ENCODE measurements at regions not wholly inside any gene's neighbourhood (a gene's known extent, or its start where the extent isn't known, plus 50 kb on each side); places are given as distances from the start of the nearest gene placed in this dataset.

- H3K27me3 Mint-ChIP-seq: no peaks in the 10 kb centered on the region
- H3K9me3 Mint-ChIP-seq: peaks cover 0 to 30% (median 17%) of the 10 kb centered on the region in 9 donors
- H3K36me3 Mint-ChIP-seq: no peaks in the 10 kb centered on the region
- H3K4me3 Mint-ChIP-seq: no peak overlapping the region
- POLR2A ChIA-PET: no interaction called here
- no peak for DNase-seq
- no peaks in the 10 kb centered on the region for H3K4me1 Mint-ChIP-seq
- ATAC-seq: no peak
- no peak overlapping the region for H3K27ac Mint-ChIP-seq
These were observed 410.3 kb upstream of the ZWINT start for GRCh38 chr10:56771343-56771742.

- POLR2A ChIA-PET: no interaction called here
- Mint-ChIP-seq H3K9me3 (peaks cover 0 to 28% (median 15%) of the 10 kb centered on the region in 9 donors), H3K27ac (no peak overlapping the region), H3K4me1 (no peaks in the 10 kb centered on the region), H3K36me3 (no peaks in the 10 kb centered on the region), H3K4me3 (no peak overlapping the region), H3K27me3 (no peaks in the 10 kb centered on the region)
- DNase-seq (no peak), ATAC-seq (no peak)
These were observed 402.0 kb upstream of the ZWINT start for GRCh38 chr10:56763090-56763489.

- Mint-ChIP-seq H3K9me3 (peaks cover 0 to 10% (median 0%) of the 10 kb centered on the region in 9 donors), H3K4me1 (no peaks in the 10 kb centered on the region), H3K27me3 (no peaks in the 10 kb centered on the region), H3K27ac (no peak overlapping the region), H3K36me3 (no peaks in the 10 kb centered on the region), H3K4me3 (no peak overlapping the region)
- POLR2A ChIA-PET: no interaction called here
- ATAC-seq (no peak), DNase-seq (no peak)
These were observed 384.4 kb upstream of the ZWINT start for GRCh38 chr10:56745490-56745889.

GRCh38 chr10:56728349-56728748 is 367.3 kb upstream of the ZWINT start:
- no peaks in the 10 kb centered on the region for H3K36me3 Mint-ChIP-seq
- no peak overlapping the region for H3K27ac Mint-ChIP-seq
- DNase-seq: no peak
- POLR2A ChIA-PET: no interaction called here
- H3K27me3 Mint-ChIP-seq: no peaks in the 10 kb centered on the region
- no peaks in the 10 kb centered on the region for H3K4me1 Mint-ChIP-seq
- H3K9me3 Mint-ChIP-seq: peaks cover 3 to 30% (median 10%) of the 10 kb centered on the region in 9 donors
- no peak for ATAC-seq
- H3K4me3 Mint-ChIP-seq: no peak overlapping the region

- Mint-ChIP-seq H3K4me3 (no peak overlapping the region), H3K4me1 (no peaks in the 10 kb centered on the region), H3K36me3 (no peaks in the 10 kb centered on the region), H3K27ac (no peak overlapping the region), H3K9me3 (peaks cover 0 to 26% (median 9%) of the 10 kb centered on the region in 9 donors), H3K27me3 (no peaks in the 10 kb centered on the region)
- DNase-seq (no peak), ATAC-seq (no peak)
- POLR2A ChIA-PET: no interaction called here
These were observed 361.9 kb upstream of the ZWINT start for GRCh38 chr10:56722912-56723311.

- Mint-ChIP-seq H3K27me3 (no peaks in the 10 kb centered on the region), H3K9me3 (peaks cover 0 to 20% (median 9%) of the 10 kb centered on the region in 9 donors), H3K36me3 (no peaks in the 10 kb centered on the region), H3K27ac (no peak overlapping the region), H3K4me3 (no peak overlapping the region), H3K4me1 (no peaks in the 10 kb centered on the region)
- ATAC-seq (no peak), DNase-seq (no peak)
- POLR2A ChIA-PET: no interaction called here
These were observed 354.2 kb upstream of the ZWINT start for GRCh38 chr10:56715262-56715661.

GRCh38 chr10:56698506-56698905 is 337.4 kb upstream of the ZWINT start:
- Mint-ChIP-seq H3K9me3 (peaks cover 0 to 8% (median 2%) of the 10 kb centered on the region in 9 donors), H3K4me1 (no peaks in the 10 kb centered on the region)

GRCh38 chr10:56679578-56679977 is 318.5 kb upstream of the ZWINT start:
- DNase-seq (no peak), ATAC-seq (no peak)
- H3K27me3 Mint-ChIP-seq: no peaks in the 10 kb centered on the region
- H3K4me3 Mint-ChIP-seq: no peak overlapping the region
- no peaks in the 10 kb centered on the region for H3K4me1 Mint-ChIP-seq
- POLR2A ChIA-PET: no interaction called here
- H3K36me3 Mint-ChIP-seq: no peaks in the 10 kb centered on the region
- no peak overlapping the region for H3K27ac Mint-ChIP-seq
- peaks cover 0 to 19% (median 8%) of the 10 kb centered on the region in 9 donors for H3K9me3 Mint-ChIP-seq

More at GRCh38 chr10:56698506-56698905, 337.4 kb upstream of the ZWINT start:
- no peak overlapping the region for H3K4me3 Mint-ChIP-seq
- ATAC-seq: no peak
- no peaks in the 10 kb centered on the region for H3K27me3 Mint-ChIP-seq
- no peak for DNase-seq
- H3K36me3 Mint-ChIP-seq: no peaks in the 10 kb centered on the region
- H3K27ac Mint-ChIP-seq: no peak overlapping the region
- POLR2A ChIA-PET: no interaction called here

- no peak overlapping the region for H3K27ac Mint-ChIP-seq
- H3K27me3 Mint-ChIP-seq: no peaks in the 10 kb centered on the region
- H3K4me1 Mint-ChIP-seq: no peaks in the 10 kb centered on the region
- no peak overlapping the region for H3K4me3 Mint-ChIP-seq
- ATAC-seq (no peak), DNase-seq (no peak)
- POLR2A ChIA-PET: no interaction called here
- no peaks in the 10 kb centered on the region for H3K36me3 Mint-ChIP-seq
- peaks cover 0 to 18% (median 5%) of the 10 kb centered on the region in 9 donors for H3K9me3 Mint-ChIP-seq
These were observed 301.8 kb upstream of the ZWINT start for GRCh38 chr10:56662765-56663447.

- peaks cover 0 to 6% (median 0%) of the 10 kb centered on the region in 3 donors for H3K36me3 Mint-ChIP-seq
These were observed 292.2 kb upstream of the ZWINT start for GRCh38 chr10:56653289-56653688.

GRCh38 chr10:56646329-56647111 is 285.5 kb upstream of the ZWINT start:
- peaks cover 0 to 5% (median 0%) of the 10 kb centered on the region in 3 donors for H3K36me3 Mint-ChIP-seq
- peaks cover 0 to 4% (median 0%) of the 10 kb centered on the region in 5 donors for H3K27me3 Mint-ChIP-seq
- DNase-seq (no peak), ATAC-seq (no peak)
- H3K9me3 Mint-ChIP-seq: peaks cover 3 to 31% (median 23%) of the 10 kb centered on the region in 9 donors
- H3K4me1 Mint-ChIP-seq: no peaks in the 10 kb centered on the region
- POLR2A ChIA-PET: no interaction called here
- H3K4me3 Mint-ChIP-seq: no peak overlapping the region
- no peak overlapping the region for H3K27ac Mint-ChIP-seq

More at GRCh38 chr10:56653289-56653688, 292.2 kb upstream of the ZWINT start:
- Mint-ChIP-seq H3K4me1 (no peaks in the 10 kb centered on the region), H3K4me3 (no peak overlapping the region), H3K9me3 (peaks cover 5 to 27% (median 19%) of the 10 kb centered on the region in 9 donors), H3K27me3 (no peaks in the 10 kb centered on the region), H3K27ac (no peak overlapping the region)
- ATAC-seq: no peak
- POLR2A ChIA-PET: no interaction called here
- DNase-seq: no peak

- H3K27ac Mint-ChIP-seq: peak overlapping the region in 1 of 10 donors; percentile 3
- ATAC-seq (peak in 1 of 2 donors; percentile 35), DNase-seq (no peak)
- POLR2A ChIA-PET: no interaction called here
- H3K4me1 Mint-ChIP-seq: peaks cover 0 to 8% (median 0%) of the 10 kb centered on the region in 4 donors
- no peaks in the 10 kb centered on the region for H3K36me3 Mint-ChIP-seq
- no peaks in the 10 kb centered on the region for H3K27me3 Mint-ChIP-seq
- H3K4me3 Mint-ChIP-seq: no peak overlapping the region
- peaks cover 3 to 29% (median 11%) of the 10 kb centered on the region in 9 donors for H3K9me3 Mint-ChIP-seq
These were observed 272.9 kb upstream of the ZWINT start for GRCh38 chr10:56633876-56634452.

GRCh38 chr10:56632537-56632936 is 271.5 kb upstream of the ZWINT start:
- Mint-ChIP-seq H3K4me3 (no peak overlapping the region), H3K27me3 (no peaks in the 10 kb centered on the region), H3K4me1 (peaks cover 0 to 8% (median 0%) of the 10 kb centered on the region in 4 donors), H3K9me3 (peaks cover 5 to 28% (median 10%) of the 10 kb centered on the region in 9 donors), H3K36me3 (no peaks in the 10 kb centered on the region), H3K27ac (no peak overlapping the region)
- ATAC-seq (no peak), DNase-seq (no peak)
- POLR2A ChIA-PET: no interaction called here
